ENCODE measurements at regions not wholly inside any gene's neighbourhood (a gene's known extent, or its start where the extent isn't known, plus 50 kb on each side); places are given as distances from the start of the nearest gene placed in this dataset.

DNA sequence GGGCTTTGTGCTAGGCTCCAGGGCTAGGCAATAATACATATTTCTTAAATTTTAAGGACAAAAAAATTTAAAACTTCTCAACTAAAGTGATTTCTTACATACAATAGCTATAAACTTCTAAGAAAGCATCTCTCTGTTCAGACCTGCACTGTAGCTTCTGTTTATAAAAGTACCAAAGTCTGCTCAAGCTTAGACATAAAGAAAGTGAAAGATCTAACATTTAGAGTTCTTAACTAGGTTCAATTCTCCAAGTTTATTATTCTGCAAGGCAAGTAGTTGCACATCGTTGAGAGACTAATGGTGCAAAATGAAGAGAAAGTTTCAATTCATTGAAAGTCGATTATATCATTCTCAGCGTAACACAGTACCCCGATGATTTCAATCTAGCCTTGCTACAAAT lies 857.4 kb upstream of the HTR2C start:
- no peak for TF ChIP-seq POLR2A (conservative IDR thresholded peaks at IDR 0.05)
- no peak for TF ChIP-seq ZFP36 (IDR thresholded peaks at IDR 0.05; ENCODE audit: low read depth, low read length, partially characterized antibody)
- no peak for TF ChIP-seq ZNF696 (CRISPR knock-in tag; conservative IDR thresholded peaks at IDR 0.05)
- TF ChIP-seq ZNF224 (CRISPR knock-in tag; IDR thresholded peaks at IDR 0.05), result no peak
- no peak for TF ChIP-seq SIX5 (IDR thresholded peaks at IDR 0.05; ENCODE audit: borderline replicate concordance in 1 of 2, insufficient read depth in 1 of 2, low read depth in 1 of 2, low read length in 2 of 2)
- no peak for TF ChIP-seq EZH2 (IDR thresholded peaks at IDR 0.05; ENCODE audit: borderline replicate concordance, low read depth, low read length)
- no peak for TF ChIP-seq TCF7L2 (IDR thresholded peaks at IDR 0.05; ENCODE audit: low read depth, low read length)
- no peak for TF ChIP-seq FOS (IDR thresholded peaks at IDR 0.05; ENCODE audit: extremely low read depth, insufficient read length)
- TF ChIP-seq, protein P1, sequence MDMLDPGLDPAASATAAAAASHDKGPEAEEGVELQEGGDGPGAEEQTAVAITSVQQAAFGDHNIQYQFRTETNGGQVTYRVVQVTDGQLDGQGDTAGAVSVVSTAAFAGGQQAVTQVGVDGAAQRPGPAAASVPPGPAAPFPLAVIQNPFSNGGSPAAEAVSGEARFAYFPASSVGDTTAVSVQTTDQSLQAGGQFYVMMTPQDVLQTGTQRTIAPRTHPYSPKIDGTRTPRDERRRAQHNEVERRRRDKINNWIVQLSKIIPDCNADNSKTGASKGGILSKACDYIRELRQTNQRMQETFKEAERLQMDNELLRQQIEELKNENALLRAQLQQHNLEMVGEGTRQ (CRISPR knock-in tag; IDR thresholded peaks at IDR 0.05), result no peak
- TF ChIP-seq SAFB2 (IDR thresholded peaks at IDR 0.05; ENCODE audit: borderline replicate concordance, low read depth, low read length, severe bottlenecking), result no peak
- no peak for TF ChIP-seq SMARCA5 (IDR thresholded peaks at IDR 0.05)

All from K562 (cell line).